ENCODE measurements at regions not wholly inside any gene's neighbourhood (a gene's known extent, or its start where the extent isn't known, plus 50 kb on each side); places are given as distances from the start of the nearest gene placed in this dataset.

- H3K27me3 ChIP-seq (ENCODE audit: control insufficient read depth in 1 of 2, insufficient read depth in 1 of 2, low read length in 2 of 2): no peaks in the 10 kb centered on the region
- no peak overlapping the region for H2AFZ ChIP-seq (ENCODE audit: low read depth, low read length)
- no peak overlapping the region for H3K9ac ChIP-seq (ENCODE audit: low read length)
- no peak overlapping the region for H2BK15ac ChIP-seq (ENCODE audit: low read depth, poor library complexity, severe bottlenecking)
- no peaks in the 10 kb centered on the region for H3K4me1 ChIP-seq (ENCODE audit: control insufficient read depth, insufficient read depth, low read depth, low read length)
- H2AK5ac ChIP-seq (ENCODE audit: low read length, severe bottlenecking): no peak overlapping the region
- H4K91ac ChIP-seq (ENCODE audit: low read length): no peak overlapping the region
- no peak overlapping the region for H3K14ac ChIP-seq (ENCODE audit: low read length in 2 of 2)
- H2BK12ac ChIP-seq (ENCODE audit: low read length in 2 of 2): no peak overlapping the region
- H3K79me1 ChIP-seq (replicated peaks; ENCODE audit: low read length, poor library complexity, severe bottlenecking): no peaks in the 10 kb centered on the region
- H3K9me3 ChIP-seq (ENCODE audit: control insufficient read depth, low read length): peaks cover 2% of the 10 kb centered on the region
- no peak overlapping the region for H2BK120ac ChIP-seq (ENCODE audit: low read depth, low read length)
- H3K4me3 ChIP-seq (ENCODE audit: insufficient read depth in 1 of 2, low read depth in 1 of 2, low read length in 2 of 2): no peak overlapping the region
- H3K4ac ChIP-seq (ENCODE audit: low read depth in 1 of 2, low read length in 2 of 2): no peak overlapping the region
- no peak overlapping the region for H3K27ac ChIP-seq (ENCODE audit: low read length, poor library complexity, severe bottlenecking)
- H3K18ac ChIP-seq (ENCODE audit: low read depth in 1 of 2, low read length in 2 of 2): no peak overlapping the region
- no peaks in the 10 kb centered on the region for H3K36me3 ChIP-seq (ENCODE audit: control insufficient read depth in 1 of 2, insufficient read depth in 2 of 2, low read depth in 1 of 2, low read length in 2 of 2)
- H4K8ac ChIP-seq (ENCODE audit: low read length): no peak overlapping the region
- no peak overlapping the region for H3K23ac ChIP-seq (ENCODE audit: low read length in 2 of 2)
- no peak overlapping the region for H3K4me2 ChIP-seq (ENCODE audit: low read length, poor library complexity, severe bottlenecking)
- no peak overlapping the region for H2BK5ac ChIP-seq (ENCODE audit: low read depth, low read length, poor library complexity, severe bottlenecking)
- peak; percentile 1 for DNase-seq
These were observed 516.7 kb downstream of the NR4A2 start for GRCh38 chr2:155815851-155816250.

- no peak overlapping the region for H3K4me3 ChIP-seq (ENCODE audit: insufficient read depth in 1 of 2, low read depth in 1 of 2, low read length in 2 of 2)
- H3K4me1 ChIP-seq (ENCODE audit: control insufficient read depth, insufficient read depth, low read depth, low read length): no peaks in the 10 kb centered on the region
- no peaks in the 10 kb centered on the region for H3K79me1 ChIP-seq (replicated peaks; ENCODE audit: low read length, poor library complexity, severe bottlenecking)
- no peak overlapping the region for H4K91ac ChIP-seq (ENCODE audit: low read length)
- H3K14ac ChIP-seq (ENCODE audit: low read length in 2 of 2): no peak overlapping the region
- H2AK5ac ChIP-seq (ENCODE audit: low read length, severe bottlenecking): no peak overlapping the region
- no peak overlapping the region for H2AFZ ChIP-seq (ENCODE audit: low read depth, low read length)
- no peak overlapping the region for H3K9ac ChIP-seq (ENCODE audit: low read length)
- no peaks in the 10 kb centered on the region for H3K36me3 ChIP-seq (ENCODE audit: control insufficient read depth in 1 of 2, insufficient read depth in 2 of 2, low read depth in 1 of 2, low read length in 2 of 2)
- H3K9me3 ChIP-seq (ENCODE audit: control insufficient read depth, low read length): peaks cover 2% of the 10 kb centered on the region
- no peak overlapping the region for H3K27ac ChIP-seq (ENCODE audit: low read length, poor library complexity, severe bottlenecking)
- H2BK120ac ChIP-seq (ENCODE audit: low read depth, low read length): no peak overlapping the region
- H3K4ac ChIP-seq (ENCODE audit: low read depth in 1 of 2, low read length in 2 of 2): no peak overlapping the region
- H3K18ac ChIP-seq (ENCODE audit: low read depth in 1 of 2, low read length in 2 of 2): no peak overlapping the region
- H2BK5ac ChIP-seq (ENCODE audit: low read depth, low read length, poor library complexity, severe bottlenecking): no peak overlapping the region
- H2BK12ac ChIP-seq (ENCODE audit: low read length in 2 of 2): no peak overlapping the region
- no peaks in the 10 kb centered on the region for H3K27me3 ChIP-seq (ENCODE audit: control insufficient read depth in 1 of 2, insufficient read depth in 1 of 2, low read length in 2 of 2)
- WGBS: 88% methylated on average over 1 of the region's 1 CpG
- no peak for DNase-seq
- no peak overlapping the region for H4K8ac ChIP-seq (ENCODE audit: low read length)
- H2BK15ac ChIP-seq (ENCODE audit: low read depth, poor library complexity, severe bottlenecking): no peak overlapping the region
- H3K4me2 ChIP-seq (ENCODE audit: low read length, poor library complexity, severe bottlenecking): no peak overlapping the region
- H3K23ac ChIP-seq (ENCODE audit: low read length in 2 of 2): no peak overlapping the region
These were observed 517.2 kb downstream of the NR4A2 start for GRCh38 chr2:155815275-155815674.

GRCh38 chr2:155810411-155810810 lies 522.1 kb downstream of the NR4A2 start:
- H3K9ac ChIP-seq (ENCODE audit: low read length): no peak overlapping the region
- no peak overlapping the region for H3K4ac ChIP-seq (ENCODE audit: low read depth in 1 of 2, low read length in 2 of 2)
- H2BK5ac ChIP-seq (ENCODE audit: low read depth, low read length, poor library complexity, severe bottlenecking): no peak overlapping the region
- no peak overlapping the region for H2BK12ac ChIP-seq (ENCODE audit: low read length in 2 of 2)
- no peaks in the 10 kb centered on the region for H3K4me1 ChIP-seq (ENCODE audit: control insufficient read depth, insufficient read depth, low read depth, low read length)
- no peak overlapping the region for H4K91ac ChIP-seq (ENCODE audit: low read length)
- H3K4me2 ChIP-seq (ENCODE audit: low read length, poor library complexity, severe bottlenecking): no peak overlapping the region
- no peak overlapping the region for H4K8ac ChIP-seq (ENCODE audit: low read length)
- H3K9me3 ChIP-seq (ENCODE audit: control insufficient read depth, low read length): peaks cover 12% of the 10 kb centered on the region
- no peak overlapping the region for H3K4me3 ChIP-seq (ENCODE audit: insufficient read depth in 1 of 2, low read depth in 1 of 2, low read length in 2 of 2)
- no peaks in the 10 kb centered on the region for H3K27me3 ChIP-seq (ENCODE audit: control insufficient read depth in 1 of 2, insufficient read depth in 1 of 2, low read length in 2 of 2)
- H3K14ac ChIP-seq (ENCODE audit: low read length in 2 of 2): no peak overlapping the region
- H3K23ac ChIP-seq (ENCODE audit: low read length in 2 of 2): no peak overlapping the region
- no peak overlapping the region for H2AK5ac ChIP-seq (ENCODE audit: low read length, severe bottlenecking)
- WGBS: no CpG with 5 or more reads among the region's 1 CpG
- no peaks in the 10 kb centered on the region for H3K79me1 ChIP-seq (replicated peaks; ENCODE audit: low read length, poor library complexity, severe bottlenecking)
- H3K36me3 ChIP-seq (ENCODE audit: control insufficient read depth in 1 of 2, insufficient read depth in 2 of 2, low read depth in 1 of 2, low read length in 2 of 2): no peaks in the 10 kb centered on the region
- no peak for DNase-seq
- H3K18ac ChIP-seq (ENCODE audit: low read depth in 1 of 2, low read length in 2 of 2): no peak overlapping the region
- H2BK120ac ChIP-seq (ENCODE audit: low read depth, low read length): no peak overlapping the region
- H2AFZ ChIP-seq (ENCODE audit: low read depth, low read length): no peak overlapping the region
- no peak overlapping the region for H2BK15ac ChIP-seq (ENCODE audit: low read depth, poor library complexity, severe bottlenecking)
- H3K27ac ChIP-seq (ENCODE audit: low read length, poor library complexity, severe bottlenecking): no peak overlapping the region

DNA sequence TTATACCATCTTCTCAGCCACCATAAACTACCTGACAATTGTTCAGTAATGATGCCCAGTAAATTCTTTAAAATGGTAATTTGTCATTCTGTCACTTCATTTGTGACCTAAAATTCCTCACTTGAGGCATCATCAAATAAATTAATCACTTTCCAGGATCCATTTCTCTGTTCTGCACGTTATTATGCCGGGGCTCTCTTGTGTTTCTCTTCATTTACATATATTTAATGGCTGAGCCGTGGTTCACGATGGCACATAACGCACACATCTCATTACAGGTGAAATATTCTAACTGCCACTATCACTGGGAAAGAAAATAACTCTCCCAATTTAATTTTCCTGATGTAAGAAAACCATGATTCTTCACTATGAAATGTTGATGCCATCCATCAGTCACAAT lies 529.6 kb downstream of the NR4A2 start:
- no peak overlapping the region for H4K8ac ChIP-seq (ENCODE audit: low read length)
- DNase-seq: no peak
- H3K4me2 ChIP-seq (ENCODE audit: low read length, poor library complexity, severe bottlenecking): no peak overlapping the region
- H2BK120ac ChIP-seq (ENCODE audit: low read depth, low read length): no peak overlapping the region
- no peak overlapping the region for H4K91ac ChIP-seq (ENCODE audit: low read length)
- no peak overlapping the region for H3K4me3 ChIP-seq (ENCODE audit: insufficient read depth in 1 of 2, low read depth in 1 of 2, low read length in 2 of 2)
- H3K14ac ChIP-seq (ENCODE audit: low read length in 2 of 2): no peak overlapping the region
- peaks cover 21% of the 10 kb centered on the region for H3K9me3 ChIP-seq (ENCODE audit: control insufficient read depth, low read length)
- H3K4me1 ChIP-seq (ENCODE audit: control insufficient read depth, insufficient read depth, low read depth, low read length): no peaks in the 10 kb centered on the region
- no peaks in the 10 kb centered on the region for H3K36me3 ChIP-seq (ENCODE audit: control insufficient read depth in 1 of 2, insufficient read depth in 2 of 2, low read depth in 1 of 2, low read length in 2 of 2)
- H2BK5ac ChIP-seq (ENCODE audit: low read depth, low read length, poor library complexity, severe bottlenecking): no peak overlapping the region
- H3K27ac ChIP-seq (ENCODE audit: low read length, poor library complexity, severe bottlenecking): no peak overlapping the region
- H3K23ac ChIP-seq (ENCODE audit: low read length in 2 of 2): no peak overlapping the region
- no peaks in the 10 kb centered on the region for H3K79me1 ChIP-seq (replicated peaks; ENCODE audit: low read length, poor library complexity, severe bottlenecking)
- H2AK5ac ChIP-seq (ENCODE audit: low read length, severe bottlenecking): no peak overlapping the region
- 71% methylated on average over 5 of the region's 5 CpGs for WGBS
- no peak overlapping the region for H3K4ac ChIP-seq (ENCODE audit: low read depth in 1 of 2, low read length in 2 of 2)
- no peak overlapping the region for H3K18ac ChIP-seq (ENCODE audit: low read depth in 1 of 2, low read length in 2 of 2)
- H3K27me3 ChIP-seq (ENCODE audit: control insufficient read depth in 1 of 2, insufficient read depth in 1 of 2, low read length in 2 of 2): no peaks in the 10 kb centered on the region
- no peak overlapping the region for H3K9ac ChIP-seq (ENCODE audit: low read length)
- no peak overlapping the region for H2BK12ac ChIP-seq (ENCODE audit: low read length in 2 of 2)
- H2AFZ ChIP-seq (ENCODE audit: low read depth, low read length): no peak overlapping the region
- H2BK15ac ChIP-seq (ENCODE audit: low read depth, poor library complexity, severe bottlenecking): no peak overlapping the region
